GM13977 (cell line): ENCODE measurements at regions not wholly inside any gene's neighbourhood (a gene's known extent, or its start where the extent isn't known, plus 50 kb on each side); places are given as distances from the start of the nearest gene placed in this dataset.

Experiments
- DNase-seq: peaks from one replicate; pipeline ENCODE4 v3.0.0; 2012; ENCODE audit warnings: low spot score
- CTCF ChIP-seq: IDR thresholded peaks from 2 replicates; pipeline ENCODE4 v1.5.1; 2012; ENCODE audit warnings: mild to moderate bottlenecking, control low read depth; ENCODE audit not compliant: insufficient read depth; ENCODE audit errors: extremely low read depth, missing control alignments
- in situ Hi-C: fragments of 300-500 bp; cut with MboI; formaldehyde crosslinking; loops from one replicate; pipeline ENCODE4 v1.12.0; 2022; ENCODE audit warnings: low sequenced_read_pairs, low pct_unique_long_range_greater_than_20kb, mixed read lengths, inconsistent platforms; ENCODE audit not compliant: unreplicated experiment

DNA sequence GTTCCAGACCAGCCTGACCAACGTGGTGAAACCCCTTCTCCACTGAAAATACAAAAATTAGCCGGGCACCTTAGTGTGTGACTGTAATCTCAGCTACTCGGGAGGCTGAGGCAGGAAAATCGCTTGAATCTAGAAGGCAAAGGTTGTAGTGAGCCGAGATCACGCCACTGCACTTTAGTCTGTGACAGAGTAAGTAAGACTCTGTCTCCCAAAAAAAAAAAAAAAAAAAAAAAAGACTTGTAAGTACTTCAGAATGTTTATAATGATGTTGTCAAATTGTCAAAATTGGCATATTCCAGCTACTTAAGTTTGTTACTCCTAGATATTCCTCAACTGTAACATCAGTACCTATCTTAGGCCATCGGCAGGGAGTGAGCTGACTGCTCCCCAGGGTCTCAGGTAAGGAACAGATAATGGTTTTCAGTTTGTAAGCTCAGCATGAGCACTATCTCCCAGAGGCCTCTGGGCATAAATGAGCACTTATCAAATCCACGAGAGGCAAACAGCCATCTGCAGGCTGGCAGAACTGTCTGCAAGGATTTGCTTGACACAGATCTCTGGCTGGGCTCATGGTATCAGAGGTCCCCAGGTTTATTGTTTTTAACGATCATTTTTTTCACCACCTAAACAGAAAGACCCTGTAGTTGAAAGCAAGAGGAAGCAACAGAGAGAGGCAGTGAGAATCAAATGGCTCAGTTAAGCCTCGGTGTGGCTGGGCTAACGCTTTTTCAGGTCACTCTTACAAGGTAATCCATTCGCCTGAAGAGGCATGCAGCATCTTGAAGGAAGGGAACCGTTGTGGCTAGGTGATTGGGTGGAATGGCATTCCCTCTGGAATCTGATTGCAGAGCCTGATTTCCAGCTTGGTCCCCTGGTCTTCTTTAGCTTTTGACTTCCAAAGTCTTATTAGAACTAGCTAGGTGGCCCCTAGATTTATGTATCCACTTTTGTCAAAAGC lies 115.9 kb downstream of the LY86 start:
- no peak for TF ChIP-seq CTCF
- in situ Hi-C loops: loop anchor here (25.0 kb wide), 1 partner anchor 908 kb away; no protein-coding TSS in a partner anchor
- DNase-seq: no peak

- TF ChIP-seq CTCF: no peak
- no peak for DNase-seq
- in situ Hi-C loops: loop anchor here (25.0 kb wide), 1 partner anchor 907 kb away; no protein-coding TSS in a partner anchor
Measured at GRCh38 chr6:6705061-6705425, 116.5 kb downstream of the LY86 start.

GRCh38 chr6:6705915-6706675 lies 117.6 kb downstream of the LY86 start:
- no peak for TF ChIP-seq CTCF
- no peak for DNase-seq
- in situ Hi-C loops: loop anchor here (25.0 kb wide), 1 partner anchor 906 kb away; no protein-coding TSS in a partner anchor

- no peak for DNase-seq
- TF ChIP-seq CTCF: no peak
- in situ Hi-C loops: loop anchor here (25.0 kb wide), 1 partner anchor 905 kb away; no protein-coding TSS in a partner anchor
Measured at GRCh38 chr6:6707143-6707542, 118.6 kb downstream of the LY86 start.

DNA sequence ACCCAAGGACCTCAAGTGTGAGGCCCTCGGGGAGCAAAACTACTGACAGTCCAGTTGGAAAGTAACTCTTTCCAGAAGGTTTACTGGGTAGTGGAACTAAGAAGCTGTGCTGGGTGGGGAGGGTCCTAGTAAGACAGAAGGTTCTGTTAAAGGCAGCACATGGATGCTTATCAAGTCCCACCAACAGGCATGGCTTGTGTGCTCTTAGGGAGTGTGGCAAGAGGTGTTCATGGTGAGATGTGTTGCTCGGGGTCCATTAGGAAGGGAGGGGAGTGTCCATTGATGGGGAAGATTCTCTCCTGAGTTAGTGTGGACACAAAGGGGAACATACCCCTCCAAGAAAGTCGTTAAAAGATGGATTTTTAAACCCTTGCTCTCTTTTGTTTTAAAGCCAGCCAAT lies 120.6 kb downstream of the LY86 start:
- in situ Hi-C loops: loop anchor here (25.0 kb wide), 1 partner anchor 903 kb away; no protein-coding TSS in a partner anchor
- no peak for TF ChIP-seq CTCF
- DNase-seq: no peak

DNA sequence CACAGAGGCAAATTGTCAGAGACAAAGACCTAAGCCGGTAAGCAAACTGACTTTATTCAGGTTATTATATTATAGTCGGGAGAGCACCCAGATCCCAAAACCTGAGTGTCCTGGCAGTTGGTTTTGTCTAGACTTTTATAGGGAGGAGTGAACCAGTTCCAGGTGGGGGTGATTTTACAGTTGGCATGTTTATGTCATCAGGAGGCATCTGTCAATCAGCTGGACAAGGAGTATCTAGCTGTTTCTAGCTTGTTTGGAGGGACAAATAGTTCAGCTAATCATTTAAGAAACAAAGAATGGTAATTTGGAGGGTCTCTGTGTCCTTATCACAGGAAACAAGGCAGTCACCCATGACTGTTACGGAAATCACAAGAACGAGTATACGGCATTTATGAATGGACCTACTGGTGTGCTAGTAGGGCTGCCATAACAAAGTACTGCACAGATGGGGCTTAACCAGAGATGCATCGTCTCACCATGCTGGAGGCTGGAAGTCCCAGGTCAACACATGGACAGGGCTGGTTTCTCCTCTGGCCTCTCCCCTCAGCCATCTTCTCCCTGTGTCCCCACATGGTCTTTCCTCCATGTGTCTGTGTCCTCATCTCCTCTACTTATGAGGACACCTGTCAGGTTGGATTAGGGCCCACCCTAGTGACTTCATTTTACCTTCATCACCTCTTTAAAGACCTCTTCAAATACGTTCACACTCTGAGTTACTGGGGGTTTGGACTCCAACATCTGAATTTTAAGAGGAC lies 122.7 kb downstream of the LY86 start:
- TF ChIP-seq CTCF: no peak
- DNase-seq: no peak
- in situ Hi-C loops: loop anchor here (25.0 kb wide), 1 partner anchor 901 kb away; no protein-coding TSS in a partner anchor
